ENCODE measurements at regions not wholly inside any gene's neighbourhood (a gene's known extent, or its start where the extent isn't known, plus 50 kb on each side); places are given as distances from the start of the nearest gene placed in this dataset.

DNA sequence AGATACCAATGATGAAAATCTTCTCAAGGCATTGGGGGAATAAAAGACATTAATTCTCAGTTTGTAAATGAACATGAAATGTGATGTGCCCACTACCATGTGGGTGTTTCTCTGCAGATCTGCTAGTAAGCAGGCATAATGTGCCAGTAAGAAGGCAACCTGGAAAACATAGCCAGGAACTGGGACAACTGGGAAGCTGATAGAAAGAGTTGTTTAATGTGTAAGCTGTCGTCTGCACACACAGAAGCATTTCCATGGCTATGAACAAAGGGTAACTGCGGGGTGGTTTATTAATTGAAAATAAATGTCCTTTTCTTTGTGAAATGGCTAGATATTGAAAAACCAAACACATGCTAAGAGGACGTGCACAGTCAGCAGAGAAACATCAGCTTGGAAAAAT, 52.0 kb downstream of the ZC3H11B start:
- TF ChIP-seq, protein P1, sequence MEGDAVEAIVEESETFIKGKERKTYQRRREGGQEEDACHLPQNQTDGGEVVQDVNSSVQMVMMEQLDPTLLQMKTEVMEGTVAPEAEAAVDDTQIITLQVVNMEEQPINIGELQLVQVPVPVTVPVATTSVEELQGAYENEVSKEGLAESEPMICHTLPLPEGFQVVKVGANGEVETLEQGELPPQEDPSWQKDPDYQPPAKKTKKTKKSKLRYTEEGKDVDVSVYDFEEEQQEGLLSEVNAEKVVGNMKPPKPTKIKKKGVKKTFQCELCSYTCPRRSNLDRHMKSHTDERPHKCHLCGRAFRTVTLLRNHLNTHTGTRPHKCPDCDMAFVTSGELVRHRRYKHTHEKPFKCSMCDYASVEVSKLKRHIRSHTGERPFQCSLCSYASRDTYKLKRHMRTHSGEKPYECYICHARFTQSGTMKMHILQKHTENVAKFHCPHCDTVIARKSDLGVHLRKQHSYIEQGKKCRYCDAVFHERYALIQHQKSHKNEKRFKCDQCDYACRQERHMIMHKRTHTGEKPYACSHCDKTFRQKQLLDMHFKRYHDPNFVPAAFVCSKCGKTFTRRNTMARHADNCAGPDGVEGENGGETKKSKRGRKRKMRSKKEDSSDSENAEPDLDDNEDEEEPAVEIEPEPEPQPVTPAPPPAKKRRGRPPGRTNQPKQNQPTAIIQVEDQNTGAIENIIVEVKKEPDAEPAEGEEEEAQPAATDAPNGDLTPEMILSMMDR (IDR thresholded peaks at IDR 0.05), result no peak
- TF ChIP-seq POLR2A (IDR thresholded peaks at IDR 0.05), result no peak
